DMS53 (cell line): ENCODE measurements at regions not wholly inside any gene's neighbourhood (a gene's known extent, or its start where the extent isn't known, plus 50 kb on each side); places are given as distances from the start of the nearest gene placed in this dataset.
A peak's percentile ranks its signal among the peaks of the same experiment; 100 is the strongest.

Source experiments
- DNase-seq: peaks from one replicate; lab custom pipeline; 2025; lab: John Stamatoyannopoulos, UW

DNA sequence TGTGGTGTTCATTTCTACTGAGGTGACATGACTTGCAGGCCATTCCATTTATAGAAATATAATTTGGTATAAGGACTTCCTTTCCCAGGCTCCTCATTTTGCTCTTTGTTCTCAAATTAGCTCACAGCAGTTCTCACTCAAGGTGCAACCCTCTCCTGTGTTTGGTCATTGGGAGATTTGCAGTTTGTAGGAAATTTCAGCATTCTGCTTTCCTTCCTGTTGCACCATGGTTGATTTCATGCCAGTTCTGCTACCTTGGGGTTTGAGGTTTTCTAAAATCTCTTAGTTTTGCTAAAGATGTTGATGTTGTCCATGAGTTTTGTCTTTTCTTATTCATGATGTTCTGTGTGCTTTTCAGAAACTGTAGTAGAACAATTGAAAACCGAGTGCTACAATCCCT lies 65.7 kb upstream of the PROK2 start:
- no peak for DNase-seq

GRCh38 chr3:71849681-71850080 lies 64.7 kb upstream of the PROK2 start:
- DNase-seq: no peak

DNA sequence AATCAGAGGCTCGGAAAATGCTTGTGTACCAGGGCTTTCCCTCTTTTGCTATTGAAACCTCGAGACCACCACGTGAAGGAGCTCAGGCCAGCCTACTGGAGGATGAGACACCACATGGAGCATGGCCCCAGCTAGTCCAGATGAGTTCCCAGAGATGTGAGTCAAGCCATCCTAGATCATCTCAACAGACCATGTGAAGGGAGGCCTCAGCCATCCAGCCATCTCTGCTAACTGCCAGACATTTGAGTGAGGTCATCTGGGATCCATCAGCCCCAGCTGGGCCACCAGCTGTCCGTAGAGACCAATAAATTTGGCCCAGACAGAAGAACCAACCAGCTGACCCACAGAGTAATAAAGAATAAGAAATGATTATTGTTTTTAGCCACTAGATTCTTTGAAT lies 62.8 kb upstream of the PROK2 start:
- DNase-seq: no peak

- peak; percentile 0 for DNase-seq
Observed at GRCh38 chr3:71846185-71846584, 61.2 kb upstream of the PROK2 start.

DNA sequence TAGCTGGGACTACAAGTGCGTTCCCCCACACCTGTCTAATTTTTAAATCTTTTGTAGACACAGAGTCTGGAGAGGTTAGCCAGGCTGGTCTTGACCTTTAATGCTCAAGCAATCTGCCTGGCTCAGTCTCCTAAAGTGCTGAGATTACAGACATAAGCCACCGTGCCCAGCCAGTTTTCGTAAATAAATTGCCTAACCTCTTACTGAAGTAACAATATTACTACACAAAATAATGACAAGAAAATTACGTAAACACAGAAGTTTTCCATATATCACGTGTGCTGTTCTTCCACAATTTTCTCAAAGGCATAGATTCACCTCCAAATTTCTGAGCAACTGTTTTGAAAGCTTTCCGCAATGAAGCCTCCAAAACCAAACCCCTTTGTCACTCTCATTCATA lies 58.1 kb upstream of the PROK2 start:
- no peak for DNase-seq

DNA sequence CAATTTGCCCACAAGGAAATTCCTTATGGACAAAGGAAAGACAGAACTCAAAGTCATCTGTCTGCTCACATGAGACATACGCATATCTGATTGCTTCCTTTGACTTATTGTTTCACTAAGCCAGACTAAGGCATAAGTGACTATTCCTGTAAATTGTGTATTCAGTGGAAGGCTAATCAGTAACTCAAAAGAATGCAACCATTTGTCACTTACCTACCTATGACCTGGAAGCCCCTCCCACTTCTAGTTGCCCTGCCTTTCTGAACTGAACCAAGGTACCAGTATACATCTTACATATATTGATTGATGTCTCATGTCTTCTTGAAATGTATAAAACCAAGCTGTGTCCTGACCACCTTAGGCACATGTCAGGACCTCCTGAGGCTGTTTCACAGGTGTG lies 53.5 kb upstream of the PROK2 start:
- peak; percentile 1 for DNase-seq
